ENCODE measurements at regions not wholly inside any gene's neighbourhood (a gene's known extent, or its start where the extent isn't known, plus 50 kb on each side); places are given as distances from the start of the nearest gene placed in this dataset.

GRCh38 chr3:31039145-31039544, 144.7 kb upstream of the GADL1 start:
- Mint-ChIP-seq H3K4me3 (ENCODE audit: low read depth) (no peak overlapping the region), H3K4me1 (ENCODE audit: low read depth) (peaks cover 2% of the 10 kb centered on the region), H3K27ac (no peak overlapping the region), H3K27me3 (ENCODE audit: low read depth) (peaks cover 1% of the 10 kb centered on the region), H3K9me3 (peaks cover 4% of the 10 kb centered on the region), H3K36me3 (ENCODE audit: low read depth) (no peaks in the 10 kb centered on the region)
- DNase-seq (ENCODE audit: low spot score) = no peak
- intact Hi-C loops (cut with micrococcal nuclease) = no loop called here

DNA sequence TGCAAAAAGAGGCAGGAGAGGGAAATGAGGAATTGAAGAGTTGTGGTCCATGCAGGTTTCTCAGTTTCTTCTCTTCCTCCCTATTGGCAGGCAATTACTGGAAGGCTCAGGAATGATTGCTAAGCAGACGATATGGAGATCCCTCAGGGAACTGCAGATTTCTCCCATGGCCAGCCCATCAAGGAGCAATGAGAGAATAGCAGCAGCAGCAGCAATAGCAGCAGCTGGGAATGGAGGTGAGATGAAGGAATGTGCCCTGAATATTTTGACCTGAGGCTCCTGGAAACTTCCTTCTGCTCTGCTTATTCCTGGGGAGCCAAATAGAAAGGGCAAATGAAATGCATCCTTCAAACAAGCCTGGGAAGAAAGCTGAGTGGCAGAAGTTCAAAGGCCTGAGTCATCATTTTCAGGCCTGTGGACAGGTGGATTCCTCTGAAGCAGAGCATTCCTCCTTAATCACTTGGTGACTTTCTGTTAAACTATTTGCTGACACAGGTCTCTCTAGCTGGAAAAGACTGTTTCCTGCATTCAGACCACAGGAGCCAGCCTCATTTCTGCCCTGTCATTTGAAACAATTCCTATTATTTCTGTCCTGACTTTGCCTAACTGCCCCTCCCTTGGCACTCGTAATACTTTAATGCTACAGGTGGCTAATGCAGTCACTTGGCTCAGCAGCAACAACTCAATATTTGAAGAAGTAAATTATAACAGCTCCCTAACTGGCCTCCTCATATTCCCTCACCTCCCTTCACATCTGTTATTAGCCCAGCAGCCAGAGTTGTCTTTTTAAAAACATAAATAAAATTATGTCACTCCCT, 146.9 kb upstream of the GADL1 start:
- DNase-seq (ENCODE audit: low spot score) = no peak
- H3K36me3 Mint-ChIP-seq (ENCODE audit: low read depth) = no peaks in the 10 kb centered on the region
- H3K4me1 Mint-ChIP-seq (ENCODE audit: low read depth) = peaks cover 2% of the 10 kb centered on the region
- H3K27me3 Mint-ChIP-seq (ENCODE audit: low read depth) = no peaks in the 10 kb centered on the region
- no peak overlapping the region for H3K27ac Mint-ChIP-seq
- peaks cover 4% of the 10 kb centered on the region for H3K9me3 Mint-ChIP-seq
- H3K4me3 Mint-ChIP-seq (ENCODE audit: low read depth) = no peak overlapping the region
- intact Hi-C loops (cut with micrococcal nuclease) = no loop called here

GRCh38 chr3:31043184-31043819, 148.8 kb upstream of the GADL1 start:
- Mint-ChIP-seq H3K36me3 (ENCODE audit: low read depth) (no peaks in the 10 kb centered on the region), H3K4me1 (ENCODE audit: low read depth) (peaks cover 2% of the 10 kb centered on the region), H3K9me3 (peaks cover 4% of the 10 kb centered on the region), H3K27ac (no peak overlapping the region), H3K27me3 (ENCODE audit: low read depth) (no peaks in the 10 kb centered on the region), H3K4me3 (ENCODE audit: low read depth) (no peak overlapping the region)
- no peak for DNase-seq (ENCODE audit: low spot score)
- intact Hi-C loops (cut with micrococcal nuclease) = no loop called here

DNA sequence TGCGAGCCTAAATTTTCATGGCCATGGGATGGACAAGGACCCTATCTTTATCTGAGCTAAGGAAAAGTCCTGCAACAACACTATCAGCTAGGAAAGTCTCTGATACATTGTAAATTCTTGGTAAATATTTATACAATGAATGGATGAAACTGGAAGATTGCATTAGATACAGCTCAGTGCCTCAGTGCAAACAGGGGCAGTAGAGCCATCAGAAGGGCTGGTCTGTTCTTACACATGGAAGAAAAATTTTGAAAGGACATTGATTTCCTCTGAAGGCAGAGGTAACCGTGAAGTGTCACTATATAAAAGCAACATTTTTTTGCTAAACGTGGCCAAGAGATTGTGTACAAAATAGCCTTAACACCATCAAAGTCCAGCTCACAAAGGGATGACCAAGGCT, 153.2 kb upstream of the GADL1 start:
- H3K4me3 Mint-ChIP-seq (ENCODE audit: low read depth) = no peak overlapping the region
- peaks cover 8% of the 10 kb centered on the region for H3K9me3 Mint-ChIP-seq
- intact Hi-C loops (cut with micrococcal nuclease) = no loop called here
- peaks cover 3% of the 10 kb centered on the region for H3K27me3 Mint-ChIP-seq (ENCODE audit: low read depth)
- peaks cover 5% of the 10 kb centered on the region for H3K4me1 Mint-ChIP-seq (ENCODE audit: low read depth)
- no peak for DNase-seq (ENCODE audit: low spot score)
- no peaks in the 10 kb centered on the region for H3K36me3 Mint-ChIP-seq (ENCODE audit: low read depth)
- no peak overlapping the region for H3K27ac Mint-ChIP-seq

- Mint-ChIP-seq H3K27me3 (ENCODE audit: low read depth) (peaks cover 3% of the 10 kb centered on the region), H3K4me1 (ENCODE audit: low read depth) (peaks cover 5% of the 10 kb centered on the region), H3K4me3 (ENCODE audit: low read depth) (no peak overlapping the region), H3K9me3 (peaks cover 8% of the 10 kb centered on the region), H3K36me3 (ENCODE audit: low read depth) (no peaks in the 10 kb centered on the region), H3K27ac (no peak overlapping the region)
- intact Hi-C loops (cut with micrococcal nuclease) = no loop called here
- no peak for DNase-seq (ENCODE audit: low spot score)
These were observed 153.7 kb upstream of the GADL1 start for GRCh38 chr3:31048143-31048542.

DNA sequence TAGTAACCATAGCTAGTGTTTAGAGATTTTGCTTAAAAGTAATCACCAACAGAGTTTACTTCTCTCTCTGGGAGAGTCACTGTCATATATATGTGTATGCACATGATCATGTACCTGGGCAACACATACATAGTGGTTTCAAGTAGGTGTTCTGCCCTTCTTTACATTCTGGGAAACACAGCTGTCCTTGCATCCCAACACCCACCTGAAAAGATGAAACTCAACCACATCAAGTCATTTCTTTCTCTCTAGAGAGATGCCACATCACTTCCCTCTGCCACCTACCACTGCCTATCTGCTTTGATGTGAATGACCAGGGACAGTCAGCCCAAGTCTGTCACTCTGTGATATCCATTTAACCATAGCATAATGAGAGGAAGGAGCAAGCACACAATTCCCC, 155.8 kb upstream of the GADL1 start:
- Mint-ChIP-seq H3K36me3 (ENCODE audit: low read depth) (no peaks in the 10 kb centered on the region), H3K4me1 (ENCODE audit: low read depth) (peaks cover 3% of the 10 kb centered on the region), H3K4me3 (ENCODE audit: low read depth) (no peak overlapping the region), H3K27me3 (ENCODE audit: low read depth) (peaks cover 3% of the 10 kb centered on the region), H3K9me3 (peaks cover 8% of the 10 kb centered on the region), H3K27ac (no peak overlapping the region)
- intact Hi-C loops (cut with micrococcal nuclease) = no loop called here
- DNase-seq (ENCODE audit: low spot score) = no peak

GRCh38 chr3:31051226-31051625, 156.8 kb upstream of the GADL1 start:
- H3K4me1 Mint-ChIP-seq (ENCODE audit: low read depth) = peaks cover 3% of the 10 kb centered on the region
- H3K9me3 Mint-ChIP-seq = peaks cover 8% of the 10 kb centered on the region
- intact Hi-C loops (cut with micrococcal nuclease) = no loop called here
- no peaks in the 10 kb centered on the region for H3K36me3 Mint-ChIP-seq (ENCODE audit: low read depth)
- DNase-seq (ENCODE audit: low spot score) = no peak
- peaks cover 3% of the 10 kb centered on the region for H3K27me3 Mint-ChIP-seq (ENCODE audit: low read depth)
- no peak overlapping the region for H3K4me3 Mint-ChIP-seq (ENCODE audit: low read depth)
- H3K27ac Mint-ChIP-seq = no peak overlapping the region

- intact Hi-C loops (cut with micrococcal nuclease) = no loop called here
- Mint-ChIP-seq H3K27me3 (ENCODE audit: low read depth) (peaks cover 3% of the 10 kb centered on the region), H3K36me3 (ENCODE audit: low read depth) (no peaks in the 10 kb centered on the region), H3K9me3 (peaks cover 8% of the 10 kb centered on the region), H3K4me1 (ENCODE audit: low read depth) (peaks cover 5% of the 10 kb centered on the region), H3K4me3 (ENCODE audit: low read depth) (no peak overlapping the region), H3K27ac (no peak overlapping the region)
- DNase-seq (ENCODE audit: low spot score) = no peak
These were observed 158.8 kb upstream of the GADL1 start for GRCh38 chr3:31053299-31053698.

- Mint-ChIP-seq H3K27me3 (ENCODE audit: low read depth) (peaks cover 3% of the 10 kb centered on the region), H3K9me3 (peaks cover 13% of the 10 kb centered on the region), H3K27ac (no peak overlapping the region), H3K4me3 (ENCODE audit: low read depth) (no peak overlapping the region), H3K4me1 (ENCODE audit: low read depth) (peaks cover 5% of the 10 kb centered on the region), H3K36me3 (ENCODE audit: low read depth) (no peaks in the 10 kb centered on the region)
- no peak for DNase-seq (ENCODE audit: low spot score)
- intact Hi-C loops (cut with micrococcal nuclease) = no loop called here
These were observed 159.6 kb upstream of the GADL1 start for GRCh38 chr3:31054032-31054431.

- intact Hi-C loops (cut with micrococcal nuclease) = no loop called here
- Mint-ChIP-seq H3K27me3 (ENCODE audit: low read depth) (peaks cover 1% of the 10 kb centered on the region), H3K4me1 (ENCODE audit: low read depth) (peaks cover 2% of the 10 kb centered on the region), H3K36me3 (ENCODE audit: low read depth) (peaks cover 3% of the 10 kb centered on the region), H3K9me3 (peaks cover 22% of the 10 kb centered on the region), H3K4me3 (ENCODE audit: low read depth) (no peak overlapping the region), H3K27ac (no peak overlapping the region)
- DNase-seq (ENCODE audit: low spot score) = no peak
These were observed 161.3 kb upstream of the GADL1 start for GRCh38 chr3:31055757-31056156.

DNA sequence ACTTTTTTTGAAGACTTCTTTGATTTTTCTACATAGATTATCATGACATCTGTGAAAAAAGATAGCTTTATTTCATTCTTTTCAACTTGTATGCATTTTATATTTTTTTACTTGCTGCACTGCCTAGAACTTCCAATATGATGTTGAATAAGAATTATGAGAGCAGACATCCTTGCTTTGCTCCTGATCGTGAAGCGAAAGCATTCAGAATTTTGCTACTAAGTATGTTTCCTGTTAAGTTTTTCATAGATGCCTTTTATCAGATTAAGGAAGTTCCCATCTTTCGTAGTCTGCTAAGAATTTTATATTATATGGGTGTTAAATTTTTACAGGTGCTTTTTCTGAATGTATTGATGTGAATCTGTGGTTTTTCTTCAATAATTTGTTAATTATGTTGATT, 163.4 kb upstream of the GADL1 start:
- H3K4me1 Mint-ChIP-seq (ENCODE audit: low read depth) = peaks cover 2% of the 10 kb centered on the region
- intact Hi-C loops (cut with micrococcal nuclease) = no loop called here

GRCh38 chr3:31064021-31064420, 169.6 kb upstream of the GADL1 start:
- DNase-seq (ENCODE audit: low spot score) = no peak
- Mint-ChIP-seq H3K27me3 (ENCODE audit: low read depth) (peaks cover 6% of the 10 kb centered on the region), H3K4me1 (ENCODE audit: low read depth) (no peaks in the 10 kb centered on the region), H3K9me3 (peaks cover 10% of the 10 kb centered on the region), H3K36me3 (ENCODE audit: low read depth) (peaks cover 3% of the 10 kb centered on the region), H3K27ac (no peak overlapping the region), H3K4me3 (ENCODE audit: low read depth) (no peak overlapping the region)
- intact Hi-C loops (cut with micrococcal nuclease) = no loop called here

More for the DNA sequence above, 163.4 kb upstream of the GADL1 start:
- Mint-ChIP-seq H3K36me3 (ENCODE audit: low read depth) (peaks cover 3% of the 10 kb centered on the region), H3K27me3 (ENCODE audit: low read depth) (peaks cover 1% of the 10 kb centered on the region), H3K9me3 (peaks cover 15% of the 10 kb centered on the region), H3K4me3 (ENCODE audit: low read depth) (no peak overlapping the region), H3K27ac (no peak overlapping the region)
- no peak for DNase-seq (ENCODE audit: low spot score)

DNA sequence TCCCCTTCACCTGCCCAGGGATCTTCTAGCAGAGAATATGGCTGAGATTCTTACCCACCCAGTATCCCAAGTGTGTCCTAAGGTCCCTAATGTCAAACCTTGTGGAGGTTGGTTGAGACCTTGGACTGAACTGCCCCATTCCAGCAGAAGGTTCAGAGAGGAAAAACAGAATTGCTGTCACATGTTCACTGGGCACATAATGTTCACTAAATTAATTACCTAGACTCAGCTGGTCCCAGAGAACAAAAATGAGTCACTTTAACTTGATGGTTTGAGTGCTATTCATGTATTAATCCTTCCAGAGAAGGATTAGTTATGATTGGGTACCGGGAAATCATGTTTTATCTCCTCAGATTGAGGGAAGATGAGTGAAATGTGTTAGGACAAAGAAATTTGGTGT, 171.3 kb upstream of the GADL1 start:
- intact Hi-C loops (cut with micrococcal nuclease) = no loop called here
- no peaks in the 10 kb centered on the region for H3K36me3 Mint-ChIP-seq (ENCODE audit: low read depth)

More for the DNA sequence above, 171.3 kb upstream of the GADL1 start:
- Mint-ChIP-seq H3K27ac (no peak overlapping the region), H3K4me1 (ENCODE audit: low read depth) (no peaks in the 10 kb centered on the region), H3K9me3 (peaks cover 2% of the 10 kb centered on the region), H3K4me3 (ENCODE audit: low read depth) (no peak overlapping the region), H3K27me3 (ENCODE audit: low read depth) (peaks cover 10% of the 10 kb centered on the region)
- DNase-seq (ENCODE audit: low spot score) = no peak

Data from activated T-helper 2 cell treated with anti-CD3 and anti-CD28 coated beads, Interferon-gamma antibody, Interleukin-2, Interleukin-4, amounts not matched to agents 10 μg/mL and 5 μg/mL and 100 μg/mL, durations not matched to agents 14 hours and 24 hours and 36 hours (primary cell).